Left ventricle myocardium superior (tissue), 1 donor: ENCODE measurements at regions not wholly inside any gene's neighbourhood (a gene's known extent, or its start where the extent isn't known, plus 50 kb on each side); places are given as distances from the start of the nearest gene placed in this dataset.
"Not testable (repeated sequence)": the region's sequence is repeated elsewhere in the genome, so short reads cannot be mapped to it uniquely, and the experiment has no call there.

Experiments used
- ATAC-seq: fragments of 200-7000 bp; cut with Tn5 transposase; one replicate; pipeline ENCODE4 v1.9.1; 2020; ENCODE audit warnings: mild to moderate bottlenecking, moderate library complexity
- DNase-seq: peaks from one replicate; pipeline ENCODE4 v3.0.0-alpha.2; 2020
- intact Hi-C: fragments of 100-400 bp; cut with micrococcal nuclease; formaldehyde crosslinking; loops from one replicate; pipeline ENCODE4 v1.11.0; 2022
- donor health status: DM: no; HTN: yes; CAD: no; lungs with severe emphysema.

DNA sequence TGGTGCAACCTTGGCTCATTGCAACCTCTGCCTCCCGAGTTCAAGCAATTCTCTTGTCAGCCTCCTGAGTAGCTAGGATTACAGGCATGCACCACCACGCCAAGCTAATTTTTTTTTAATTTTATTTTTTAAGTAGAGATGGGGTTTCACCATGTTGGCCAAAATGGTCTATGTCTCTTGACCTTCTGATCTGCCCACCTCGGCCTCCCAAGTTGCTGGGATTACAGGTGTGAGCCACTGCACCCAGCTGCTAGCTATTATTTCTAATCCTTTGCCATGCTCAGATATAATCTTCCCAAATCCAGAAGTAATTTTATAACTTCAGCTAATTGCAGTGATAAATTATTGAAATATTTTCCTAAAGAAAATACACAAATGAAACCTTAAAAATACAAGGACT lies 305.1 kb upstream of the OR11H12 start:
- intact Hi-C loops, DNase-seq, ATAC-seq: not testable (repeated sequence)

- ATAC-seq, intact Hi-C loops, DNase-seq: not testable (repeated sequence)
Observed at GRCh38 chr14:18332366-18333035, 268.4 kb upstream of the OR11H12 start.

- intact Hi-C loops, ATAC-seq: not testable (repeated sequence)
- peak; percentile 24 for DNase-seq
Observed at GRCh38 chr14:18333316-18333715, 267.6 kb upstream of the OR11H12 start.

DNA sequence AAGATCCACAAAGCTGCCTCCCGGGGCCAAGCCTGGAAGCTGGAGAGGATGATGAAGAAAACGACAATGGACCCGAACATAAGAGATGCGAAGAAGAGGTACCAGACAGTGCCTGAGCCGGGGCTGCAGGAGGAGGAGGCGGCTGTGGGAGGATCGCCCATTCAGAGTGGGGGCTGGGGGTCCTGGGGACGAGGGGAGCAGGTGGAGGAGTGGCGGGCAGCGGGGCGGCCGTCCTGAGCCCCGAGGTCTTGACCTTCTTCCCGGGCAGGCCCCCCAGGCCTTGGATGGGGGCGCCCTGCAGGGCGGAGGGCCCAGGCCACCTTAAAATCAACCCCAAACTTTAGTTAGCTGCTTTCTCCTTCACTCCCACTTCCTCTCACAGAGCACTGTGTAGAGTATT lies 267.1 kb upstream of the OR11H12 start:
- ATAC-seq, intact Hi-C loops, DNase-seq: not testable (repeated sequence)
